NOMO-1 treated with DMSO at 0.1 percent for 48 hours (cell line): ENCODE measurements at regions not wholly inside any gene's neighbourhood (a gene's known extent, or its start where the extent isn't known, plus 50 kb on each side); places are given as distances from the start of the nearest gene placed in this dataset.
"Not testable (repeated sequence)": the region's sequence is repeated elsewhere in the genome, so short reads cannot be mapped to it uniquely, and the experiment has no call there.

Experiments
- DNase-seq: peaks from one replicate; lab custom pipeline; 2025; ENCODE audit not compliant: unreplicated experiment; lab: John Stamatoyannopoulos, UW

- DNase-seq = no peak
These were observed 57.6 kb downstream of the JRKL start for GRCh38 chr11:96447208-96448110.

- DNase-seq = no peak
These were observed 58.4 kb downstream of the JRKL start for GRCh38 chr11:96448225-96448624.

- no peak for DNase-seq
These were observed 66.3 kb downstream of the JRKL start for GRCh38 chr11:96456111-96456510.

- no peak for DNase-seq
These were observed 69.9 kb downstream of the JRKL start for GRCh38 chr11:96459751-96460150.

- DNase-seq = no peak
These were observed 72.1 kb downstream of the JRKL start for GRCh38 chr11:96461871-96462270.

- peak; percentile 71 for DNase-seq
These were observed 75.0 kb downstream of the JRKL start for GRCh38 chr11:96464700-96465307.

- DNase-seq = no peak
These were observed 75.7 kb downstream of the JRKL start for GRCh38 chr11:96465512-96465911.

- DNase-seq = no peak
These were observed 76.8 kb downstream of the JRKL start for GRCh38 chr11:96466607-96467006.

- DNase-seq = no peak
These were observed 80.0 kb downstream of the JRKL start for GRCh38 chr11:96469776-96470175.

GRCh38 chr11:96470521-96470920 lies 80.7 kb downstream of the JRKL start:
- DNase-seq = no peak

GRCh38 chr11:96472085-96472484 lies 82.3 kb downstream of the JRKL start:
- DNase-seq = no peak

- DNase-seq = no peak
These were observed 84.5 kb downstream of the JRKL start for GRCh38 chr11:96474263-96474662.

GRCh38 chr11:96481204-96481603 lies 91.4 kb downstream of the JRKL start:
- DNase-seq = no peak

- no peak for DNase-seq
These were observed 92.0 kb downstream of the JRKL start for GRCh38 chr11:96481771-96482170.

GRCh38 chr11:96482193-96482592 lies 92.4 kb downstream of the JRKL start:
- no peak for DNase-seq

GRCh38 chr11:96483374-96483955 lies 93.7 kb downstream of the JRKL start:
- no peak for DNase-seq

- DNase-seq = no peak
These were observed 94.5 kb downstream of the JRKL start for GRCh38 chr11:96484361-96484760.

- DNase-seq = no peak
These were observed 97.2 kb downstream of the JRKL start for GRCh38 chr11:96486890-96487611.

GRCh38 chr11:96488911-96489310 lies 99.1 kb downstream of the JRKL start:
- not testable (repeated sequence) for DNase-seq

GRCh38 chr11:96500440-96500839 lies 110.6 kb downstream of the JRKL start:
- DNase-seq = no peak

- no peak for DNase-seq
These were observed 116.2 kb downstream of the JRKL start for GRCh38 chr11:96506041-96506440.
